ENCODE measurements at regions not wholly inside any gene's neighbourhood (a gene's known extent, or its start where the extent isn't known, plus 50 kb on each side); places are given as distances from the start of the nearest gene placed in this dataset.
"Not testable (repeated sequence)": the region's sequence is repeated elsewhere in the genome, so short reads cannot be mapped to it uniquely, and the experiment has no call there.

GRCh38 chr2:240191001-240191400 is 50.5 kb upstream of the OTOS start:
- ATAC-seq (no peak), DNase-seq (no peak)
- H3K4me3 Mint-ChIP-seq = no peak overlapping the region
- no peak overlapping the region for H3K27ac Mint-ChIP-seq
- peaks cover 2% of the 10 kb centered on the region for H3K36me3 Mint-ChIP-seq (ENCODE audit: low read depth)
- H3K27me3 Mint-ChIP-seq = peaks cover 72% of the 10 kb centered on the region
- H3K4me1 Mint-ChIP-seq = no peaks in the 10 kb centered on the region
- H3K9me3 ChIP-seq (ENCODE audit: control insufficient read depth, low read length, poor library complexity, severe bottlenecking) = no peaks in the 10 kb centered on the region

GRCh38 chr2:240192661-240193060 is 52.2 kb upstream of the OTOS start:
- Mint-ChIP-seq H3K36me3 (ENCODE audit: low read depth) (peaks cover 2% of the 10 kb centered on the region), H3K27me3 (peaks cover 70% of the 10 kb centered on the region), H3K4me3 (no peak overlapping the region), H3K4me1 (no peaks in the 10 kb centered on the region), H3K27ac (no peak overlapping the region)
- no peaks in the 10 kb centered on the region for H3K9me3 ChIP-seq (ENCODE audit: control insufficient read depth, low read length, poor library complexity, severe bottlenecking)
- DNase-seq (no peak), ATAC-seq (no peak)

GRCh38 chr2:240194341-240194762 is 53.9 kb upstream of the OTOS start:
- not testable (repeated sequence) for ATAC-seq; H3K36me3 Mint-ChIP-seq (ENCODE audit: low read depth); H3K9me3 ChIP-seq (ENCODE audit: control insufficient read depth, low read length, poor library complexity, severe bottlenecking); H3K4me3 Mint-ChIP-seq; DNase-seq; H3K4me1 Mint-ChIP-seq; H3K27ac Mint-ChIP-seq
- peaks cover 64% of the 10 kb centered on the region for H3K27me3 Mint-ChIP-seq

- DNase-seq (no peak), ATAC-seq (no peak)
- H3K9me3 ChIP-seq (ENCODE audit: control insufficient read depth, low read length, poor library complexity, severe bottlenecking) = no peaks in the 10 kb centered on the region
- H3K4me1 Mint-ChIP-seq = no peaks in the 10 kb centered on the region
- H3K4me3 Mint-ChIP-seq = no peak overlapping the region
- peaks cover 56% of the 10 kb centered on the region for H3K27me3 Mint-ChIP-seq
- H3K27ac Mint-ChIP-seq = no peak overlapping the region
- peaks cover 2% of the 10 kb centered on the region for H3K36me3 Mint-ChIP-seq (ENCODE audit: low read depth)
These were observed 54.9 kb upstream of the OTOS start for GRCh38 chr2:240195316-240195861.

- Mint-ChIP-seq H3K27ac (no peak overlapping the region), H3K36me3 (ENCODE audit: low read depth) (peaks cover 2% of the 10 kb centered on the region), H3K4me3 (no peak overlapping the region), H3K4me1 (peaks cover 2% of the 10 kb centered on the region), H3K27me3 (peaks cover 55% of the 10 kb centered on the region)
- no peaks in the 10 kb centered on the region for H3K9me3 ChIP-seq (ENCODE audit: control insufficient read depth, low read length, poor library complexity, severe bottlenecking)
- no peak for ATAC-seq
- DNase-seq = no peak
These were observed 56.4 kb upstream of the OTOS start for GRCh38 chr2:240196716-240197461.

GRCh38 chr2:240197462-240198139 is 57.1 kb upstream of the OTOS start:
- peaks cover 55% of the 10 kb centered on the region for H3K27me3 Mint-ChIP-seq
- H3K27ac Mint-ChIP-seq = no peak overlapping the region
- H3K36me3 Mint-ChIP-seq (ENCODE audit: low read depth) = peaks cover 2% of the 10 kb centered on the region
- H3K9me3 ChIP-seq (ENCODE audit: control insufficient read depth, low read length, poor library complexity, severe bottlenecking) = no peaks in the 10 kb centered on the region
- no peak overlapping the region for H3K4me3 Mint-ChIP-seq
- peaks cover 2% of the 10 kb centered on the region for H3K4me1 Mint-ChIP-seq
- DNase-seq (no peak), ATAC-seq (no peak)

- ATAC-seq = no peak
- peaks cover 55% of the 10 kb centered on the region for H3K27me3 Mint-ChIP-seq
- H3K4me1 Mint-ChIP-seq = peaks cover 2% of the 10 kb centered on the region
- no peaks in the 10 kb centered on the region for H3K9me3 ChIP-seq (ENCODE audit: control insufficient read depth, low read length, poor library complexity, severe bottlenecking)
- H3K27ac Mint-ChIP-seq = no peak overlapping the region
- peaks cover under 1% of the 10 kb centered on the region for H3K36me3 Mint-ChIP-seq (ENCODE audit: low read depth)
- DNase-seq = no peak
- H3K4me3 Mint-ChIP-seq = no peak overlapping the region
These were observed 57.8 kb upstream of the OTOS start for GRCh38 chr2:240198226-240198625.

- peaks cover 2% of the 10 kb centered on the region for H3K4me1 Mint-ChIP-seq
- ATAC-seq (no peak), DNase-seq (no peak)
- peaks cover 59% of the 10 kb centered on the region for H3K27me3 Mint-ChIP-seq
- no peaks in the 10 kb centered on the region for H3K9me3 ChIP-seq (ENCODE audit: control insufficient read depth, low read length, poor library complexity, severe bottlenecking)
- H3K36me3 Mint-ChIP-seq (ENCODE audit: low read depth) = peaks cover 2% of the 10 kb centered on the region
- no peak overlapping the region for H3K4me3 Mint-ChIP-seq
- no peak overlapping the region for H3K27ac Mint-ChIP-seq
These were observed 58.8 kb upstream of the OTOS start for GRCh38 chr2:240199133-240199870.

GRCh38 chr2:240200230-240201051 is 60.0 kb upstream of the OTOS start:
- peaks cover 2% of the 10 kb centered on the region for H3K36me3 Mint-ChIP-seq (ENCODE audit: low read depth)
- no peaks in the 10 kb centered on the region for H3K9me3 ChIP-seq (ENCODE audit: control insufficient read depth, low read length, poor library complexity, severe bottlenecking)
- DNase-seq (no peak), ATAC-seq (no peak)
- H3K4me1 Mint-ChIP-seq = peaks cover 2% of the 10 kb centered on the region
- H3K27ac Mint-ChIP-seq = no peak overlapping the region
- peaks cover 58% of the 10 kb centered on the region for H3K27me3 Mint-ChIP-seq
- no peak overlapping the region for H3K4me3 Mint-ChIP-seq

GRCh38 chr2:240201866-240202265 is 61.4 kb upstream of the OTOS start:
- no peak for DNase-seq

GRCh38 chr2:240202586-240202985 is 62.1 kb upstream of the OTOS start:
- H3K27me3 Mint-ChIP-seq = peaks cover 48% of the 10 kb centered on the region

More at GRCh38 chr2:240201866-240202265, 61.4 kb upstream of the OTOS start:
- H3K4me1 Mint-ChIP-seq = peaks cover 2% of the 10 kb centered on the region
- H3K27me3 Mint-ChIP-seq = peaks cover 48% of the 10 kb centered on the region
- ATAC-seq = no peak
- no peak overlapping the region for H3K27ac Mint-ChIP-seq
- H3K36me3 Mint-ChIP-seq (ENCODE audit: low read depth) = peaks cover 2% of the 10 kb centered on the region
- H3K4me3 Mint-ChIP-seq = no peak overlapping the region
- H3K9me3 ChIP-seq (ENCODE audit: control insufficient read depth, low read length, poor library complexity, severe bottlenecking) = no peaks in the 10 kb centered on the region

GRCh38 chr2:240203031-240203787 is 62.8 kb upstream of the OTOS start:
- ATAC-seq (no peak), DNase-seq (no peak)
- Mint-ChIP-seq H3K4me1 (peaks cover 2% of the 10 kb centered on the region), H3K4me3 (no peak overlapping the region), H3K27ac (no peak overlapping the region), H3K27me3 (peaks cover 48% of the 10 kb centered on the region), H3K36me3 (ENCODE audit: low read depth) (peaks cover 2% of the 10 kb centered on the region)
- no peaks in the 10 kb centered on the region for H3K9me3 ChIP-seq (ENCODE audit: control insufficient read depth, low read length, poor library complexity, severe bottlenecking)

More at GRCh38 chr2:240202586-240202985, 62.1 kb upstream of the OTOS start:
- DNase-seq (no peak), ATAC-seq (no peak)
- no peaks in the 10 kb centered on the region for H3K9me3 ChIP-seq (ENCODE audit: control insufficient read depth, low read length, poor library complexity, severe bottlenecking)
- peaks cover 2% of the 10 kb centered on the region for H3K4me1 Mint-ChIP-seq
- H3K27ac Mint-ChIP-seq = no peak overlapping the region
- H3K4me3 Mint-ChIP-seq = no peak overlapping the region
- H3K36me3 Mint-ChIP-seq (ENCODE audit: low read depth) = peaks cover 2% of the 10 kb centered on the region

All from T-helper 17 cell (primary cell).